H1 (cell line): ENCODE measurements at regions not wholly inside any gene's neighbourhood (a gene's known extent, or its start where the extent isn't known, plus 50 kb on each side); places are given as distances from the start of the nearest gene placed in this dataset.

Source experiments
- CTCF ChIA-PET: fragments of 300-600 bp; sonication (Branson Sonifier 250); formaldehyde crosslinking; loops from one replicate; lab custom pipeline; 2021; ENCODE audit not compliant: partially characterized antibody; lab: Charles Lee
- POLR2A ChIA-PET: fragments of 300-600 bp; sonication (Branson Sonifier 250); formaldehyde crosslinking; loops from one replicate; lab custom pipeline; 2021; ENCODE audit warnings: inconsistent platforms; ENCODE audit not compliant: partially characterized antibody; lab: Charles Lee
- DNase-seq, 2 experiments: peaks; one replicate each; pipeline versions ENCODE4 v3.0.0 to v3.0.0-alpha.2; 2010 to 2022; ENCODE audit warnings: low spot score in 2 of 2, low read depth in 1 of 2, mixed read lengths in 1 of 2
- FAIRE-seq: peaks from 2 replicates; lab custom pipeline; 2011; peaks lifted over from hg19 to GRCh38; lab: Jason Lieb, UNC
- H2AFZ ChIP-seq: 2 replicates; pipeline ENCODE4 v1.8.1; 2012; ENCODE audit warnings: low read length, inconsistent platforms
- H2AK5ac ChIP-seq: 2 replicates; pipeline ENCODE4 v1.6.1; 2013; ENCODE audit warnings: low read depth, low read length
- H2BK120ac ChIP-seq: replicated peaks from 2 replicates; pipeline ENCODE3; 2013; ENCODE audit warnings: low read depth, low read length, inconsistent platforms
- H2BK12ac ChIP-seq: 2 replicates; pipeline ENCODE4 v1.6.1; 2013; ENCODE audit warnings: low read depth, low read length
- H2BK15ac ChIP-seq: 2 replicates; pipeline ENCODE4 v1.6.1; 2013; ENCODE audit warnings: low read length
- H2BK20ac ChIP-seq: 2 replicates; pipeline ENCODE4 v1.6.1; 2013; ENCODE audit warnings: low read length
- H2BK5ac ChIP-seq: 2 replicates; pipeline ENCODE4 v1.6.1; 2013; ENCODE audit warnings: low read depth, low read length
- H3K14ac ChIP-seq: 2 replicates; pipeline ENCODE4 v1.6.1; 2013; ENCODE audit warnings: inconsistent platforms; ENCODE audit not compliant: insufficient read length
- H3K18ac ChIP-seq: 2 replicates; pipeline ENCODE4 v1.6.1; 2013; ENCODE audit warnings: low read length; ENCODE audit errors: extremely low read depth
- H3K23ac ChIP-seq: 2 replicates; pipeline ENCODE4 v1.6.1; 2013; ENCODE audit warnings: inconsistent platforms; ENCODE audit not compliant: insufficient read length
- H3K23me2 ChIP-seq: 2 replicates; pipeline ENCODE4 v1.6.1; 2013; ENCODE audit warnings: low read depth, low read length
- H3K27ac ChIP-seq: 2 replicates; pipeline ENCODE4 v1.6.1; 2011; ENCODE audit warnings: low read depth, low read length, inconsistent platforms
- H3K27me3 ChIP-seq, 4 experiments: replicated peaks in 1 of 4; 1 replicate in 1 of 4; 2 replicates in 3 of 4; pipeline versions ENCODE4 v1.6.1 to v1.8.1; 2011 to 2013; ENCODE audit warnings: low read length in 3 of 4, mild to moderate bottlenecking in 3 of 4, inconsistent platforms in 2 of 4, mixed read lengths in 2 of 4, moderate library complexity in 1 of 4; ENCODE audit not compliant: control insufficient read depth in 3 of 4, insufficient read depth in 3 of 4; ENCODE audit errors: extremely low read depth in 1 of 4
- H3K36me3 ChIP-seq, 4 experiments: 2 replicates each; pipeline versions ENCODE4 v1.6.1 to v1.8.1; 2011 to 2013; ENCODE audit warnings: mild to moderate bottlenecking in 4 of 4, low read length in 3 of 4, moderate library complexity in 2 of 4, control low read depth in 1 of 4, inconsistent platforms in 1 of 4; ENCODE audit not compliant: insufficient read depth in 4 of 4, control insufficient read depth in 2 of 4
- H3K4ac ChIP-seq: replicated peaks from 2 replicates; pipeline ENCODE3; 2013; ENCODE audit warnings: low read length, low read depth, mixed read lengths, inconsistent platforms; ENCODE audit not compliant: insufficient read length
- H3K4me1 ChIP-seq, 4 experiments: replicated peaks in 1 of 4; 1 replicate in 1 of 4; 2 replicates in 3 of 4; pipeline versions ENCODE4 v1.6.1 to v1.8.1; 2011 to 2013; ENCODE audit warnings: low read length in 3 of 4, inconsistent platforms in 2 of 4, mixed read lengths in 1 of 4; ENCODE audit not compliant: insufficient read depth in 4 of 4, control insufficient read depth in 3 of 4
- H3K4me2 ChIP-seq, 2 experiments: 2 replicates each; pipeline versions ENCODE4 v1.6.1 to v1.8.1; 2011 to 2013; ENCODE audit warnings: low read depth in 2 of 2, low read length in 2 of 2, control low read depth in 1 of 2, inconsistent platforms in 1 of 2, mild to moderate bottlenecking in 1 of 2; ENCODE audit not compliant: insufficient read depth in 1 of 2
- H3K4me3 ChIP-seq, 4 experiments: fragments of 200-600, 300-600 bp in 1 of 4; sonication (generic), shearing (Covaris generic), sonication (Bioruptor Twin) in 1 of 4; 2 replicates each; pipeline versions ENCODE4 v1.5.1 to v1.8.1; 2011 to 2016; ENCODE audit warnings: low read length in 4 of 4, low read depth in 3 of 4, control low read depth in 2 of 4, inconsistent platforms in 2 of 4, mild to moderate bottlenecking in 2 of 4, mixed read lengths in 1 of 4, moderate library complexity in 1 of 4; ENCODE audit not compliant: insufficient read depth in 2 of 4; ENCODE audit errors: extremely low read depth in 1 of 4
- H3K56ac ChIP-seq: replicated peaks from 2 replicates; pipeline ENCODE3; 2013; ENCODE audit warnings: low read depth, mild to moderate bottlenecking, mixed read lengths, low read length, inconsistent platforms; ENCODE audit not compliant: insufficient read length
- H3K79me1 ChIP-seq: 2 replicates; pipeline ENCODE4 v1.6.1; 2013; ENCODE audit warnings: low read depth, low read length, control low read depth
- H3K79me2 ChIP-seq, 2 experiments: 2 replicates each; pipeline versions ENCODE4 v1.6.1 to v1.8.1; 2012 to 2013; ENCODE audit warnings: low read length in 2 of 2, mild to moderate bottlenecking in 2 of 2, inconsistent platforms in 1 of 2; ENCODE audit not compliant: insufficient read depth in 2 of 2, control insufficient read depth in 1 of 2
- H3K9ac ChIP-seq, 4 experiments: replicated peaks in 1 of 4; 1 replicate in 1 of 4; 2 replicates in 3 of 4; pipeline versions ENCODE4 v1.6.1 to v1.8.1; 2011 to 2013; ENCODE audit warnings: low read depth in 3 of 4, low read length in 3 of 4, control low read depth in 2 of 4, mild to moderate bottlenecking in 2 of 4, moderate library complexity in 2 of 4, inconsistent platforms in 1 of 4; ENCODE audit errors: extremely low read depth in 1 of 4
- H3K9me3 ChIP-seq, 2 experiments: 2 replicates each; pipeline versions ENCODE4 v1.6.1 to v1.8.1; 2012 to 2013; ENCODE audit warnings: mild to moderate bottlenecking in 2 of 2, moderate library complexity in 2 of 2, control low read depth in 1 of 2, inconsistent platforms in 1 of 2, low read depth in 1 of 2, low read length in 1 of 2, mixed read lengths in 1 of 2; ENCODE audit not compliant: insufficient read depth in 2 of 2
- H4K20me1 ChIP-seq, 2 experiments: replicated peaks in 1 of 2; 2 replicates each; pipeline versions ENCODE3 to v1.8.1; 2011 to 2013; ENCODE audit warnings: inconsistent platforms in 2 of 2, low read length in 2 of 2, mild to moderate bottlenecking in 1 of 2; ENCODE audit not compliant: insufficient read depth in 2 of 2, control insufficient read depth in 1 of 2
- H4K5ac ChIP-seq: 2 replicates; pipeline ENCODE4 v1.6.1; 2013; ENCODE audit warnings: low read length, low read depth, mixed read lengths, inconsistent platforms; ENCODE audit not compliant: insufficient read length
- H4K8ac ChIP-seq: 2 replicates; pipeline ENCODE4 v1.8.0; 2013; ENCODE audit warnings: mild to moderate bottlenecking, moderate library complexity, low read length, inconsistent platforms; ENCODE audit not compliant: insufficient read depth; ENCODE audit errors: extremely low read depth
- H4K91ac ChIP-seq: replicated peaks from 2 replicates; pipeline ENCODE3; 2013; ENCODE audit warnings: low read length, mixed read lengths, inconsistent platforms; ENCODE audit not compliant: insufficient read length
- BCL11A ChIP-seq, 2 experiments: IDR thresholded peaks; one replicate each; pipeline ENCODE4 v1.6.1; 2011; ENCODE audit warnings: low read depth in 2 of 2, low read length in 2 of 2, mild to moderate bottlenecking in 2 of 2
- KDM5A ChIP-seq: fragments of 200-600 bp; IDR thresholded peaks from 2 replicates; pipeline ENCODE4 v1.7.1; 2012; ENCODE audit warnings: mild to moderate bottlenecking, low read length, inconsistent platforms, mixed read lengths
- MAFK ChIP-seq: IDR thresholded peaks from 2 replicates; pipeline ENCODE4 v1.6.1; 2012; ENCODE audit warnings: low read depth, mild to moderate bottlenecking, improper control_type of control experiment, low read length
- SP1 ChIP-seq: IDR thresholded peaks from 2 replicates; pipeline ENCODE4 v1.6.1; 2011; ENCODE audit warnings: low read depth, low read length
- ZNF274 ChIP-seq: IDR thresholded peaks from 2 replicates; pipeline ENCODE4 v1.7.0; 2012; ENCODE audit warnings: low read length, borderline replicate concordance; ENCODE audit errors: extremely low read depth
- WGBS, 2 experiments: shearing (Covaris generic) in 1 of 2; methylation state at CpG; one replicate each; pipeline versions ENCODE4 v1.1.6 to v1.1.7; 2013 to 2015; ENCODE audit warnings: low lambda C conversion rate in 2 of 2, mixed read lengths in 2 of 2, inconsistent platforms in 1 of 2, low coverage in 1 of 2, missing lambda C conversion rate in 1 of 2; ENCODE audit not compliant: insufficient replicate concordance in 2 of 2, insufficient coverage in 1 of 2, insufficient read length in 1 of 2; ENCODE audit errors: extremely low coverage in 1 of 2, missing lambda C conversion rate in 1 of 2; 5-methylcytosine and 5-hydroxymethylcytosine counted together

GRCh38 chr2:217420854-217421253, 561.0 kb upstream of the TNP1 start:
- Histone ChIP-seq H3K14ac (no peak overlapping the region), H3K27me3 (no peaks in the 10 kb centered on the region), H3K18ac (no peak overlapping the region), H2BK20ac (no peak overlapping the region), H3K4me3 (no peak overlapping the region), H3K4me2 (no peak overlapping the region), H3K9me3 (no peaks in the 10 kb centered on the region; a peak in 1 of 4 replicates), H3K4me1 (no peaks in the 10 kb centered on the region), H3K23ac (no peak overlapping the region), H2BK5ac (no peak overlapping the region), H4K20me1 (no peaks in the 10 kb centered on the region), H2BK15ac (no peak overlapping the region), H2AFZ (no peak overlapping the region), H2AK5ac (no peak overlapping the region), H3K23me2 (no peaks in the 10 kb centered on the region), H2BK120ac (no peak overlapping the region), H3K79me1 (no peaks in the 10 kb centered on the region), H3K36me3 (no peaks in the 10 kb centered on the region), H3K27ac (no peak overlapping the region), H3K56ac (no peak overlapping the region), H3K4ac (no peak overlapping the region), H2BK12ac (no peak overlapping the region), H4K8ac (no peak overlapping the region), H3K9ac (no peak overlapping the region), H3K79me2 (no peaks in the 10 kb centered on the region), H4K91ac (no peak overlapping the region), H4K5ac (no peak overlapping the region)
- WGBS, 2 experiments, result 88% methylated on average over 4 of the region's 4 CpGs; no CpG with 5 or more reads in 1 of the 2 experiments
- no peak for TF ChIP-seq MAFK
- TF ChIP-seq KDM5A, result no peak
- TF ChIP-seq SP1, result no peak
- TF ChIP-seq ZNF274, result no peak
- no peak for TF ChIP-seq BCL11A (IDR thresholded peaks at IDR 0.05; ENCODE audit: low read depth in 2 of 2, low read length in 2 of 2)
- no peak for FAIRE-seq
- ChIA-PET CTCF (interaction anchor here (0.6 kb wide), 1 partner anchor 18 kb away, joined by 3 read pairs; no protein-coding TSS in a partner anchor), POLR2A (no interaction called here)
- DNase-seq, result no peak
